H1 (cell line): ENCODE measurements at regions not wholly inside any gene's neighbourhood (a gene's known extent, or its start where the extent isn't known, plus 50 kb on each side); places are given as distances from the start of the nearest gene placed in this dataset.

Experiments used
- CTCF ChIA-PET: fragments of 300-600 bp; sonication (Branson Sonifier 250); formaldehyde crosslinking; loops from one replicate; lab custom pipeline; 2021; ENCODE audit not compliant: partially characterized antibody; lab: Charles Lee
- POLR2A ChIA-PET: fragments of 300-600 bp; sonication (Branson Sonifier 250); formaldehyde crosslinking; loops from one replicate; lab custom pipeline; 2021; ENCODE audit warnings: inconsistent platforms; ENCODE audit not compliant: partially characterized antibody; lab: Charles Lee
- DNase-seq, 2 experiments: peaks; one replicate each; pipeline versions ENCODE4 v3.0.0 to v3.0.0-alpha.2; 2010 to 2022; ENCODE audit warnings: low spot score in 2 of 2, low read depth in 1 of 2, mixed read lengths in 1 of 2
- FAIRE-seq: peaks from 2 replicates; lab custom pipeline; 2011; peaks lifted over from hg19 to GRCh38; lab: Jason Lieb, UNC
- H2AFZ ChIP-seq: 2 replicates; pipeline ENCODE4 v1.8.1; 2012; ENCODE audit warnings: low read length, inconsistent platforms
- H2AK5ac ChIP-seq: 2 replicates; pipeline ENCODE4 v1.6.1; 2013; ENCODE audit warnings: low read depth, low read length
- H2BK120ac ChIP-seq: replicated peaks from 2 replicates; pipeline ENCODE3; 2013; ENCODE audit warnings: low read depth, low read length, inconsistent platforms
- H2BK12ac ChIP-seq: 2 replicates; pipeline ENCODE4 v1.6.1; 2013; ENCODE audit warnings: low read depth, low read length
- H2BK15ac ChIP-seq: 2 replicates; pipeline ENCODE4 v1.6.1; 2013; ENCODE audit warnings: low read length
- H2BK20ac ChIP-seq: 2 replicates; pipeline ENCODE4 v1.6.1; 2013; ENCODE audit warnings: low read length
- H2BK5ac ChIP-seq: 2 replicates; pipeline ENCODE4 v1.6.1; 2013; ENCODE audit warnings: low read depth, low read length
- H3K14ac ChIP-seq: 2 replicates; pipeline ENCODE4 v1.6.1; 2013; ENCODE audit warnings: inconsistent platforms; ENCODE audit not compliant: insufficient read length
- H3K18ac ChIP-seq: 2 replicates; pipeline ENCODE4 v1.6.1; 2013; ENCODE audit warnings: low read length; ENCODE audit errors: extremely low read depth
- H3K23ac ChIP-seq: 2 replicates; pipeline ENCODE4 v1.6.1; 2013; ENCODE audit warnings: inconsistent platforms; ENCODE audit not compliant: insufficient read length
- H3K23me2 ChIP-seq: 2 replicates; pipeline ENCODE4 v1.6.1; 2013; ENCODE audit warnings: low read depth, low read length
- H3K27ac ChIP-seq: 2 replicates; pipeline ENCODE4 v1.6.1; 2011; ENCODE audit warnings: low read depth, low read length, inconsistent platforms
- H3K27me3 ChIP-seq, 4 experiments: replicated peaks in 1 of 4; 1 replicate in 1 of 4; 2 replicates in 3 of 4; pipeline versions ENCODE4 v1.6.1 to v1.8.1; 2011 to 2013; ENCODE audit warnings: low read length in 3 of 4, mild to moderate bottlenecking in 3 of 4, inconsistent platforms in 2 of 4, mixed read lengths in 2 of 4, moderate library complexity in 1 of 4; ENCODE audit not compliant: control insufficient read depth in 3 of 4, insufficient read depth in 3 of 4; ENCODE audit errors: extremely low read depth in 1 of 4
- H3K36me3 ChIP-seq, 4 experiments: 2 replicates each; pipeline versions ENCODE4 v1.6.1 to v1.8.1; 2011 to 2013; ENCODE audit warnings: mild to moderate bottlenecking in 4 of 4, low read length in 3 of 4, moderate library complexity in 2 of 4, control low read depth in 1 of 4, inconsistent platforms in 1 of 4; ENCODE audit not compliant: insufficient read depth in 4 of 4, control insufficient read depth in 2 of 4
- H3K4ac ChIP-seq: replicated peaks from 2 replicates; pipeline ENCODE3; 2013; ENCODE audit warnings: low read length, low read depth, mixed read lengths, inconsistent platforms; ENCODE audit not compliant: insufficient read length
- H3K4me1 ChIP-seq, 4 experiments: replicated peaks in 1 of 4; 1 replicate in 1 of 4; 2 replicates in 3 of 4; pipeline versions ENCODE4 v1.6.1 to v1.8.1; 2011 to 2013; ENCODE audit warnings: low read length in 3 of 4, inconsistent platforms in 2 of 4, mixed read lengths in 1 of 4; ENCODE audit not compliant: insufficient read depth in 4 of 4, control insufficient read depth in 3 of 4
- H3K4me2 ChIP-seq, 2 experiments: 2 replicates each; pipeline versions ENCODE4 v1.6.1 to v1.8.1; 2011 to 2013; ENCODE audit warnings: low read depth in 2 of 2, low read length in 2 of 2, control low read depth in 1 of 2, inconsistent platforms in 1 of 2, mild to moderate bottlenecking in 1 of 2; ENCODE audit not compliant: insufficient read depth in 1 of 2
- H3K4me3 ChIP-seq, 4 experiments: fragments of 200-600, 300-600 bp in 1 of 4; sonication (generic), shearing (Covaris generic), sonication (Bioruptor Twin) in 1 of 4; 2 replicates each; pipeline versions ENCODE4 v1.5.1 to v1.8.1; 2011 to 2016; ENCODE audit warnings: low read length in 4 of 4, low read depth in 3 of 4, control low read depth in 2 of 4, inconsistent platforms in 2 of 4, mild to moderate bottlenecking in 2 of 4, mixed read lengths in 1 of 4, moderate library complexity in 1 of 4; ENCODE audit not compliant: insufficient read depth in 2 of 4; ENCODE audit errors: extremely low read depth in 1 of 4
- H3K56ac ChIP-seq: replicated peaks from 2 replicates; pipeline ENCODE3; 2013; ENCODE audit warnings: low read depth, mild to moderate bottlenecking, mixed read lengths, low read length, inconsistent platforms; ENCODE audit not compliant: insufficient read length
- H3K79me1 ChIP-seq: 2 replicates; pipeline ENCODE4 v1.6.1; 2013; ENCODE audit warnings: low read depth, low read length, control low read depth
- H3K79me2 ChIP-seq, 2 experiments: 2 replicates each; pipeline versions ENCODE4 v1.6.1 to v1.8.1; 2012 to 2013; ENCODE audit warnings: low read length in 2 of 2, mild to moderate bottlenecking in 2 of 2, inconsistent platforms in 1 of 2; ENCODE audit not compliant: insufficient read depth in 2 of 2, control insufficient read depth in 1 of 2
- H3K9ac ChIP-seq, 4 experiments: replicated peaks in 1 of 4; 1 replicate in 1 of 4; 2 replicates in 3 of 4; pipeline versions ENCODE4 v1.6.1 to v1.8.1; 2011 to 2013; ENCODE audit warnings: low read depth in 3 of 4, low read length in 3 of 4, control low read depth in 2 of 4, mild to moderate bottlenecking in 2 of 4, moderate library complexity in 2 of 4, inconsistent platforms in 1 of 4; ENCODE audit errors: extremely low read depth in 1 of 4
- H3K9me3 ChIP-seq, 2 experiments: 2 replicates each; pipeline versions ENCODE4 v1.6.1 to v1.8.1; 2012 to 2013; ENCODE audit warnings: mild to moderate bottlenecking in 2 of 2, moderate library complexity in 2 of 2, control low read depth in 1 of 2, inconsistent platforms in 1 of 2, low read depth in 1 of 2, low read length in 1 of 2, mixed read lengths in 1 of 2; ENCODE audit not compliant: insufficient read depth in 2 of 2
- H4K20me1 ChIP-seq, 2 experiments: replicated peaks in 1 of 2; 2 replicates each; pipeline versions ENCODE3 to v1.8.1; 2011 to 2013; ENCODE audit warnings: inconsistent platforms in 2 of 2, low read length in 2 of 2, mild to moderate bottlenecking in 1 of 2; ENCODE audit not compliant: insufficient read depth in 2 of 2, control insufficient read depth in 1 of 2
- H4K5ac ChIP-seq: 2 replicates; pipeline ENCODE4 v1.6.1; 2013; ENCODE audit warnings: low read length, low read depth, mixed read lengths, inconsistent platforms; ENCODE audit not compliant: insufficient read length
- H4K8ac ChIP-seq: 2 replicates; pipeline ENCODE4 v1.8.0; 2013; ENCODE audit warnings: mild to moderate bottlenecking, moderate library complexity, low read length, inconsistent platforms; ENCODE audit not compliant: insufficient read depth; ENCODE audit errors: extremely low read depth
- H4K91ac ChIP-seq: replicated peaks from 2 replicates; pipeline ENCODE3; 2013; ENCODE audit warnings: low read length, mixed read lengths, inconsistent platforms; ENCODE audit not compliant: insufficient read length
- ASH2L ChIP-seq: fragments of 200-600, 300-600 bp; sonication (generic); IDR thresholded peaks from one replicate; pipeline ENCODE4 v1.7.1; 2017; ENCODE audit warnings: low read length
- CREB1 ChIP-seq: IDR thresholded peaks from 2 replicates; pipeline ENCODE4 v1.6.1; 2012; ENCODE audit warnings: inconsistent platforms
- EZH2 ChIP-seq: fragments of 200-600 bp; sonication (generic); IDR thresholded peaks from 2 replicates; pipeline ENCODE4 v1.7.1; 2012; ENCODE audit warnings: low read depth, mild to moderate bottlenecking, moderate library complexity, low read length, inconsistent platforms; ENCODE audit not compliant: severe bottlenecking
- POU5F1 ChIP-seq: IDR thresholded peaks from 2 replicates; pipeline ENCODE4 v1.6.1; 2011; ENCODE audit warnings: low read depth, mild to moderate bottlenecking, low read length, moderate library complexity
- SP1 ChIP-seq: IDR thresholded peaks from 2 replicates; pipeline ENCODE4 v1.6.1; 2011; ENCODE audit warnings: low read depth, low read length
- TAF1 ChIP-seq: IDR thresholded peaks from 2 replicates; pipeline ENCODE4 v1.6.1; 2011; ENCODE audit warnings: mild to moderate bottlenecking, low read depth, low read length
- WGBS, 2 experiments: shearing (Covaris generic) in 1 of 2; methylation state at CpG; one replicate each; pipeline versions ENCODE4 v1.1.6 to v1.1.7; 2013 to 2015; ENCODE audit warnings: low lambda C conversion rate in 2 of 2, mixed read lengths in 2 of 2, inconsistent platforms in 1 of 2, low coverage in 1 of 2, missing lambda C conversion rate in 1 of 2; ENCODE audit not compliant: insufficient replicate concordance in 2 of 2, insufficient coverage in 1 of 2, insufficient read length in 1 of 2; ENCODE audit errors: extremely low coverage in 1 of 2, missing lambda C conversion rate in 1 of 2; 5-methylcytosine and 5-hydroxymethylcytosine counted together

DNA sequence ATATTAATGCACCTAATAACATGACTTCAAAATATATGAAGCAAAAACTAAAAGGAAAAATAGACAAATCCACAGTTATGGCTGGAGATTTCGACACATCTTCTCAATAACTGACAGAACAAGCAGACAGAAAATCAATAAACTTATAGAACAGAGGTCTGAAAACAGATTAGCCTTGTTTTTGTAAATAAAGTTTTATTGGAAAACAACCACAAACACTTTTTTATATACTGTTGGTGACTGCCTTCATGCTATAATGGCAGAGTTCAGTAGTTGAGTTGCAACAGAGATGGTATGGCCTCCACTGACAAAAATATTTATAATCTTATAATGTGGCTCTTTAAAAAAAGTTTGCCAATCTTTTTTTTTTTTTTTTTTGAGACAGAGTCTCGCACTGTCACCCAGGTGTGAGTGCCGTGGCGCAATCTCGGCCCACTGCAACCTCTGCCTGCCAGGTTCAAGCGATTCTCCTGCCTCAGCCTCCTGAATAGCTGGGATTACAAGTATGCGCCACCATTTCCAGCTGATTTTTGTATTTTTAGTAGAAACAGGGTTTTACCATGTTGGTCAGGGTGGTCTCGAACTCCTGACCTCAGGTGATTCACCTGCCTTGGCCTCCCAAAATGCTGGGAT lies 52.2 kb upstream of the GATA2 start:
- no peak overlapping the region for H2BK5ac ChIP-seq
- H3K56ac ChIP-seq: no peak overlapping the region
- no peak overlapping the region for H4K8ac ChIP-seq
- no peak overlapping the region for H3K4me3 ChIP-seq
- H3K9ac ChIP-seq: no peak overlapping the region
- no peak for TF ChIP-seq CREB1
- no peak for TF ChIP-seq POU5F1
- TF ChIP-seq TAF1: no peak
- no peak for TF ChIP-seq SP1
- no peak for TF ChIP-seq EZH2
- TF ChIP-seq ASH2L: no peak
- no peaks in the 10 kb centered on the region for H3K36me3 ChIP-seq
- H3K18ac ChIP-seq: no peak overlapping the region
- no peak overlapping the region for H4K91ac ChIP-seq
- H2AFZ ChIP-seq: no peak overlapping the region
- 0 out of 4 replicates have a peak, but pooled peaks cover 0 to 4% of the 10 kb centered on the region in 2 experiments for H3K9me3 ChIP-seq
- H4K20me1 ChIP-seq: no peaks in the 10 kb centered on the region
- no peaks in the 10 kb centered on the region for H3K23me2 ChIP-seq
- no peak overlapping the region for H3K14ac ChIP-seq
- ChIA-PET POLR2A (no interaction called here), CTCF (interaction anchor here (1.1 kb wide), 1 partner anchor 25 kb away, joined by 4 read pairs; no protein-coding TSS in a partner anchor)
- H2BK12ac ChIP-seq: no peak overlapping the region
- H3K79me2 ChIP-seq: no peaks in the 10 kb centered on the region
- H3K27ac ChIP-seq: no peak overlapping the region
- no peak overlapping the region for H4K5ac ChIP-seq
- H3K23ac ChIP-seq: no peak overlapping the region
- H3K4me1 ChIP-seq: peaks cover 0 to 9% (median 3%) of the 10 kb centered on the region in 4 experiments; a peak in 4 of 7 replicates
- FAIRE-seq (no peak), DNase-seq (no peak)
- no peaks in the 10 kb centered on the region for H3K27me3 ChIP-seq
- no peak overlapping the region for H3K4ac ChIP-seq
- H2BK120ac ChIP-seq: no peak overlapping the region
- no peaks in the 10 kb centered on the region for H3K79me1 ChIP-seq
- WGBS, 2 experiments: 94% methylated on average over 8 of the region's 8 CpGs; no CpG with 5 or more reads in 1 of the 2 experiments
- H2BK15ac ChIP-seq: no peak overlapping the region
- no peak overlapping the region for H2BK20ac ChIP-seq
- no peak overlapping the region for H2AK5ac ChIP-seq
- H3K4me2 ChIP-seq: no peak overlapping the region
